Activated CD4-positive, alpha-beta T cell treated with anti-CD3 and anti-CD28 coated beads, Interleukin-2, Interleukin-6, amounts not matched to agents 100 ng/mL and 50 ng/mL, durations not matched to agents 16 hours and 8 hours (primary cell): ENCODE measurements at regions not wholly inside any gene's neighbourhood (a gene's known extent, or its start where the extent isn't known, plus 50 kb on each side); places are given as distances from the start of the nearest gene placed in this dataset.
"Not testable (repeated sequence)": the region's sequence is repeated elsewhere in the genome, so short reads cannot be mapped to it uniquely, and the experiment has no call there.

Source experiments
- DNase-seq: peaks from one replicate; pipeline ENCODE4 v3.0.0-alpha.2; 2020

DNA sequence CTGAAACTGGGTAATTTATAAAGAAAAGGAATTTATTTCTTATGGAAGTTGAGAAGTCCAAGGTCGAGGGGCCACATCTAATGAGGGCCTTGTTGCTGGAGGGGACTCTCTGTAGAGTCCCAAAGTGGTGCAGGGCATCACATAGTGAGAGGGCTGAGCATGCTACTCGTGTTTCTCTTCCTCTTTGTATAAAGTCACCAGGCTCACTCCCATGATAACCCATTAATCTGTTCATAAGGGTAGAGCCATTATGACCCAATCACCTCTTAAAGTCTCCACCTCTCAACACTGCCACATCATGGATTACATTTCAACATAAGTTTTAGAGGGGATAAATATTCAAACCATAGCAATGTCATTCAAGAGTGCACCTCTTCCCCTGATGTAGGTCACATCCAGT lies 79.1 kb upstream of the ATP2B1 start:
- no peak for DNase-seq

DNA sequence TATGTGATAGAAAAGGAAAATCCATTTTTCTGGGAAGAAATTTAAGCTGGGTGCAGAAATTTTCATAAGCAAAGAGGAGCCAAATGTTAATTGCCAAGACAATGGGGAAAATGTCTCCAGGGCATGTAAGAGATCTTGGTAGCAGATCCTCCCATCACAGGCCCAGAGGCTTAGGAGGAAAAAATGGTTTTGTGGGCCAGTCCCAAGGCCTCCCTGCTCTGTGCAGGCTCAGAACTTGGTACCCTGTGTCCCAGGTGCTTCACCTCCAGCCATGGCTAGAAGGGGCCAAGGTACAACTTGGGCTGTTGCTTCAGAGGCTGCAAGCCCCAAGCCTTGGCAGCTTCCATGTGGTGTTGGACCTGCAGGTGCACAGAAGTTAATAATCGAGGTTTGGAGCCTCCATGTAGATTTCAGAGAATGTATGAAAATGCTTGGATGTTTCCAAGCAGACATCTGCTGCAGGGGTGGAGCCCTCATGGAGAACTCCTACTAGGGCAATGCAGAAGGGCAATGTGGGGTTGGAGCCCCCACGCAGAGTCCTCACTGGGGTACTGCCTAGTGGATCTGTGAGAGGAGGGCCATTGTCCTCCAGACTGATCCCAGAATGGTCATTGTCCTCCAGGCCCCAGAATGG lies 77.7 kb upstream of the ATP2B1 start:
- DNase-seq: no peak

DNA sequence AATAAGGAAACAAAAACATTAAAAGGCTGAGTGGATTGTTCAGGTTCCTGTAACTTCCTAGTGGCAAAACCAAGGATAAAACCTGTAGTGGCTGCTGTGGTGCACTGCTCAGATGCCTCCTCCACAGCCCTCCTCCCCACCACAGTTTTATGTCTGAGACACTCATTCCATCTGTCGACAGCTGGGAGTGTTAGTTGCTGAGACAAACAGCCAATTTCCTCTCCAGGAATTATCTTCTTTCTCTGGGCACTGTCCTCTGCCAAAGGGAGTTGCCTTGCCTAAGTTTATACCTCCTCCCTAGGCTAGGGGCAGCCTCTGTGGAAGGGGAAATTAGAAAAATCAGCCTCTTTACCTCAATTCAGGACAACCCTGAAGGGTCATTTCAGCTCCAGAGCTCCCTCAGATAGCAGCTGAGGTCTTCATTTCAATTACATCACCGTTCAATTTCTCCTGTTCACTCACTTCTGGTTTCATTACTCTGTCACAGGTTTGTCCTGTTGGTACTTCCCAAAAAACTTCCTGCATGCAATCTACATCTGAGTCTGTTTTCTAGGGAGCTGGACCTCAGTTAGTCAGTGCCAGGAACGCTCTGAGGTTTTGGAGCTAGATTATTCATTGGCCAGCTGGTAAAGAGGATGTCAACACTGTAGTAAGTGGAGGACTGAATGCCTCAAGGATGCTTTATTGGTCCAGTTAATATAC lies 74.9 kb upstream of the ATP2B1 start:
- no peak for DNase-seq

DNA sequence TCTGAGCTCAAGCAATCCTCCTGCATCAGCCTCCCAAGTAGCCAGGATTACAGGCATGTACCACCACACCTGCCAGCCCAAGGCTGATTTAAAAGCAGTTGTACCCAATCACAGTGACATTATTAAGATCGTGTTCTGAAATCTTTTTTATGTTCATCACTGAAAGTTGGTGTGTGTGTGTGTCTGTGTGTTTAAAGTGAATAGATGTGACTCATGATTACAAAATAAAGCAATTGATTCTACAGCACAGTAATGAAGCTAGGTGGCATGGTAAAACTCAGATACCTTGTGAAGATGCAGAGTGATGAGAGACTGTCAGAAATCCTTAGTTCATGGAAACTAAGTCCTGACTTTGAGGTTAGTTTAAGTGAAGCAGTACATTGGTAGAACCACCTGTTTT lies 74.2 kb upstream of the ATP2B1 start:
- DNase-seq: no peak

DNA sequence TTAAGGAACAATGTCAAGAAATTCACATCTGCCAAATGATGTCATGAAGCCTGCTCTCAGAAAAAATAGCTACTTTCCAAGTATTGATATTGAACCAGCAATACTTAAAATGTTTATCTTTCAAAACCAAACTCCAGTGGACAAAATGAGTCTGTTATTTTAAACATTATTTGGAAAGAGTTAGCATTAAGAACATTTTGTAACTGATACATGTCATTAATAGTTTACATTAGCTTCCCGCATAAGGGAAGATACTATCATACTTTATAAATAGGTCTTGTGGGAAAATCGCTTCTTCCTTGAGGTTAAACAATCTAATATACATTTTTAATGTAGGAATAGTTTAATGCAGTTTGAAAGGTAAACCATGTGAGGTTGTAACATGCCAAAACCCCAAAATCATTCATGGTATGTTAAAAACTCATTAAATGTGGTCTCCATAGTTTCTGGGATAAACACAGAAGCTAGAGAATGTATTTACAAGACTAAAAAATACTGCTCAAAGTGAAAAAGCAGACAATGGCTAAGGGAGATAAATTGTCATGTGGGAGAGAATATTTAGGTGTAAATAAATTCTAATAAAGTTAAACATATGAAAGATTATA lies 73.4 kb upstream of the ATP2B1 start:
- no peak for DNase-seq

DNA sequence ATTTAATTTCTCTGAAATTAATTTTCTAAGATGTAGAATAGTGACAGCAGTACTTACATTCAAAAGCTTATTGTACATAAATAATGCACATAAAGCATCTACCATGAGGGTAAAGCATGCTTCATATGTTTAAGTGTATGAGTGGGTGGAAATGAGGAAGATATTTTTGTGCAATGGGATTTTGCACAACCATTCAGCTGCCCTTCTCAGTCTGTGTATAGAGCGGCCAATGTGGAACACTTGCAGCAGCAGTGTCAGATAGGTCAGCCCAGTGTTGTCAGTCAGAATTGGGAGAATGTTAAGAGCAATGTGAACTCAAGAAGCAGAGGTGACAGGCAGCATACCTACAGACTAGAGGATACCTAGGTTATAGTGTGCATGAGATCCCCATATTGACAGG lies 72.5 kb upstream of the ATP2B1 start:
- no peak for DNase-seq

DNA sequence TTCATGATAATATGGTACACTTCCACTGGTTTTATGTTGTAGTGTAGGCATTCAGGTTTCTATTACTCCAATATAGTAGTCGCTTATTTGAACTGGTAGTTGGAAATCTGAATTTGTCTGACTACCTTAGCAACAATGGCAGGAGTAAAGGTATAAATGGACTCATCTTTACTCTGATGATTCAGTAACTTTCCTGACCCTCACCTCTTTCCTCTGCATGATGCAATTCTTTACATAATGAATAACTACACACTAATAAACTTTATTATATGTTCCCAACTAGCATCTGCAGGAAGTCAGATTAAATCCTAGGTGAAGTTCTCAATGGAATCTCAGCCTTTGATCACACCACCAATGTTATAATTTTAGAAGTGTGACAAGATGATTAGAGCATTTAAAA lies 70.5 kb upstream of the ATP2B1 start:
- no peak for DNase-seq

DNA sequence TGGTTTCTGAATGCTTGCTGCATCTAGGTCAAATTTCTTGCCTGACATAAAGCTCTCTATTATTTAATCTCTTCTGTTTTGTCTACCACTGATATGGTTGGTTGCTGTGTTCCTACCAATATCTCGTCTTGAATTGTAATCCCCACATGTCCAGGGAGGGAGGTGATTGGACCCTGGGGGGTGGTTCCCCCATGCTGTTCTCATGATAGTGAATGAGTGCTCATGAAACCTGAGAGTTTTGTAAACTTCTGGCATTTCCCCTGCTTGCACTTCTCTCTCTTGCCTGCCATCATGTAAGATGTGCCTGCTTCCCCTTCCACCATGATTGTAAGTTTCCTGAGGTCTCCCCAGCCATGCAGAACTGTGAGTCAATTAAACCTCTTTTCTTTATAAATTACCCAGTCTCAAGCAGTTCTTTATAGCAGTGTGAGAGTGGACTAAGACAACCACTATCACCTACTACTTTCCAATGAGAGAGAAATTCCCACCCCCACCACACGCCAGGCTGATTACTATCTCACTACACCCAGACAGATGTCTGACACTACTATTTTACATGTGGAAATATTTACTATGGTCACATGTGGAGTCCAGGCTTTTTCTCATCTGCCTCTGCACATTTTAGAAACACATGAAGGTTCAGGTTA lies 69.2 kb upstream of the ATP2B1 start:
- DNase-seq: no peak

DNA sequence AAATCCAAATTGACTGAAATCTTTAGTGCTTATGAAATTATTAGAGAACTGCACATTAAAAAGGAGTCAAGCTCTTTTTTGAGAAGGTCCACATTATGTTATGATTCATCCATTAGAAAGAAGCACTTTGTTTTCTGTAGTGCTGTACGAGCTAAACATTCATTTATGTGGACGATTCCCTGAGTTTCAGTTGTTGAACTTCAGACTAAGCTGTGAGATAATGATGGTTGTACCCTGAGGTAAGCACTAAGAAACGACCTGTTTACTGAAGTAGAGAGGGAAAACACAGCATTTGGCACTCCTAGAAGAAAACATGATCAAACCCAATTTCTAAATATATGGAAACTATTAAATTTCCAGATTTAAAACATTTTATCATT lies 67.3 kb upstream of the ATP2B1 start:
- no peak for DNase-seq

DNA sequence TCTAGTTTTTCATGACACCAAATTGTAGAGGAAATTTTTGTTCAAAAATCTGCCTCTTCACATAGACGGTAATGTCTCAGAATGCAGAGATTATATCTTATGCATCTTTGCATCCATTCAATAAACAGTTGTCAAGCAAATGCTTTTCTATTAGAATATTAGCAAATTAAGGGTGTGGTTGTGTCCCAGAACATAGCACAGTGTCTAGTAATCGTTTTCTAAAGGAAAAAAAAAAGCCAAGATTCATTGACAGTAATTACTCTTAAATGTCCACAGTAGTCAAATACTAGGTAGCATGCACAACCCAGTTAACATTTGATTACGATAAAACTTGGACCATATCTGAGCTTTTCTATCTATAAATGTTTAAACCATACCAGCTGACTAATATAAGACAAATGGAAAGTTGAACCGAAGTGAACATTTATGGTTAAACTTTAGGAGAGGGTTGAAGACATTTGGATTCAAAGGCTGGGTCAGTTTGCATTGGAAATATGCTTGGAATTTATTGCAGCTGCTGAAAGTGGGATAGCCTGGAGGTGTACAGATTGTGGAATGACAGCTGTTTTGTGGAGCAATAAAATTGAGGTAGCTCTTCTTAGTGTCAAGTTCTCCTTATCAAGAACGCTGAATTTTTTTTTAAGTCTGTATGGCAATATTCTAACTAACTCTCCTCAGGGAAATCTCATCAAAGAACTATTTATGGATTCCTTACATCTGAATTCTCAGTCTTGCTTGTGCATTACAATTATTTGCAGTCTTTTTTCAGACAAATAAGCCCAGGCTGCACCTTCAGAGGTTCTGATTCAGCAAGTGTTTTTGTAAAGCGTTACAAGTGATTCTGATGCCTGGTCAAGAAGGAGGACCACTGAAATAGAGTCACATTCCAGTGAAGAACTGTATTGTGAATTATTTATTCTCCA lies 66.7 kb upstream of the ATP2B1 start:
- no peak for DNase-seq

DNA sequence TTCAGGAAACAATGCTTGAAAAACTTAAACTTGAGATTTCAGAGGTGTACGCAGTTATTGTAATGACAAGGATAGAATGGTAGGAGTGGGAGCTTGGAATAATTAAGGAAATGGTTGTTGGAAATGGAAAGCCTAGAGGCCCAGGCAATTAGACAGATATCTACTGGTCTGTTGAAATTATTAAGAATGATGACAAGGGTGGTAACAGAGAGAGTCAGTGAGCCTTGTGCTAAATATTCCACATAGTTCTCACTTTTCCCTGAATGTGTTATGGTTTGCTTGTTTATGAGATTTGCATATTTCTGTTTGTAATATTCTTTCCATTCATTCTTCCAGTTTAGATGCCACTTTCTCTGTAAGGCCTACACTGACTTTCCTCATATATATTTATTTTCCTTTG lies 66.0 kb upstream of the ATP2B1 start:
- DNase-seq: no peak

DNA sequence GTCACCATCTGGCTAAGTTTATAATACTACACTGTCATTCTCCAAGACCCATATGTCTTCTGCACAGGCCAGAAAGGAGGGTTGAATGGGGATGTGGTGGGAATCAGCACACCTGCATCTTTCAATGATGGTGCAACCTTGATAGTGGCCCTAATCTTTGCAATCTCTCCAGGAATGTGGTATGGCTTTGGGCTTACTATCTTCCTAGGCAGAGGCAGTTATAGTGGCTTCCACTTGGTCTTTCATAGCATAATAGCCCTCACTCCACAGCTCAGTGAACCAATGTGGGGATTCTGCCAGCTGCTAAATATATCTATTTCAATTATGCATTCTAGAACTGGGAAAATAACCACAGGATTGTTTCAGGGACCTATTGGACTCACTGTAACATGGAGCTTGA lies 61.8 kb upstream of the ATP2B1 start:
- no peak for DNase-seq

DNA sequence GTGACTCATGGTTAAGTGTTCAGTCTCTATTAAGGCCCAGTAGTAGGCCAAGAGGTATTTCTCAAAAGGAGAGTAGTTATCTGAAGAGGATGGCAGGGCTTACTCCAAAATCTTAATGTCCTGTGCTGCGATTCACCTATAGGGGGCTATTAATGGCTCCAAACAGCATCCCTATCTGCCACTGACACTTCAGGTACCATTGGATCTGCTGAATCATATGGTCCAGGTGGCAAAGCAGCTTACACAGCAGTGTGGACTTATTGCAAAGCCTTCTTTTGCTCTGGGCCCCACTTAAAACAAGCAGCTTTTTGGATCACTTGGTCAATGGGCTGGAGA lies 60.8 kb upstream of the ATP2B1 start:
- DNase-seq: no peak

DNA sequence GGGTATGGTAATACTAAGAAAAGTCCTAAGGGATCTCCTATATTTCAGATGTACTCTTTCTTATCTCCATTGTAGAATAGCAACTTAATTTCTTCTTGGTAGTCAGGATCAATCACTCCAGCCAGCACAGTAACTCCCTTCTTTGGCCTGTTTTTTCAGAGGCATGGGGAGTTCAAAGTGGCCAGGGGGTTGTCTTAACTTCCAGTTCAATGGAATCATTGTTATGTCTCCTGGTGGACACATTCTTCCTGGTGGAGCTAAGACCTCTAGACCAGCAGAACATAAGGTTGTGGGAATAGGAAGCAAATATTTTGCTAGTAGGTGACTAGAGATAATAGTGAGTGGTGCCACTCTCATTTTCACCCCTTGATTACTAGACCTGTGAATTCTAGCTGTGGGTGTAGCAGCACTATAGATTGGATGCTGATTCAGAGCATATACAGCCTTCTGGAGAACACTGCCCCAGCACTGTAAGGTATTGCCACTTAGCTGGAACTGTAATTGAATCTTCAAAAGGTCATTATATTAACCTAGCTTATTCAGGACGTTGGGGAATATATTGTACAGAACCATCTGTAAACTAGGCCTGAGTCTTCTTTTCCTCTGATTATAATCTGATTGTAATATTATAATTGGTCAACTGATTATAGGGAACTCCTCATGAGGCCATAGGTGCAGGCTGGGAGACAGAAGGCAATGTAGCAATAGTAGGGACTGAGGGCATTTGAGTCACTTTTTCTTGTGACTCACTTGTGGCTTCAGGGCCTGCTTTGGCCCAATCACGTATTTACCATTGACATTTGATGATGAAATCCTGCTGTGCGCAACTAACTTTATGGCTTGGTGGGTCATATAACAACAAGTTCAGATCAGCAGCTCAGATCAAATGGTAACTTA lies 60.2 kb upstream of the ATP2B1 start:
- peak; percentile 72 for DNase-seq

DNA sequence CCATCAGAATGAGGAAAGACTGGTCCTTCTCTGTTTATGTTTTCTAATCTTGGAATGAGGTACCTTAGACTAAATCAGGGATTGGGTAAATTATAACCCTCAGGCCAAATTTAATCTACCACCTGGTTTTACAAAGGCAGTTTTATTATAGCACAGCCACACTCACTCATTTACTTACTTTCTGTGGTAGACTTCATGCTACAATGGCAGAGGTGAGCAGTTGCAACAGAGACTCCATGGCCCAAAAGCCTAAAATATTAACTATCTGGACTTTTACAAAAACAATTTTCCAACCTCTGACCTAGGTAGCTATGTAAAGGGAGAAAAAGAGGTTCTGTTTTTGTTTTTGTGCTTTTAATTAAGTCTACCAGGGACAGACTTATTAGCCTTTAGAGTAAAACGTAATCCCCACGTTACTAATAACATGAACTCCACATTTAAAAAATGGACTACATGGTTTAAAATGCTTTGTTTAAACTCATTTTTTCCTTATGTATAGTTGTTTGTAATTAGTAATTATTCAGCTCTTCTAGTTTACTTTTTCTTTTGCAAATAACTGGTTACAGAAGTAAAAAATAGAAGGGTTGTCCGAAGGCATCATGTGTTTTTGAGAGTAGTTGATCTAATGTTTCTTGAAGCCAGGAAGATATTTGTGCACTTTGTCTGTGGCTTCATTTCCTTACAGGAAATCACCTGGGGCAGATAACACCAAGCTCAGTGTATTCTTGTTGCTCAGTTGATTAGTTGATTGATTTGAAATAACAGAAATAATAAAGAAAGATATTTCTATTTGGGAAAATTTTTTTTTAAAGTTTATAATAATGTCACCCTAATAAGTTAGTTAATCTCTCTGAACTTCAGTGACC lies 57.6 kb upstream of the ATP2B1 start:
- DNase-seq: no peak

DNA sequence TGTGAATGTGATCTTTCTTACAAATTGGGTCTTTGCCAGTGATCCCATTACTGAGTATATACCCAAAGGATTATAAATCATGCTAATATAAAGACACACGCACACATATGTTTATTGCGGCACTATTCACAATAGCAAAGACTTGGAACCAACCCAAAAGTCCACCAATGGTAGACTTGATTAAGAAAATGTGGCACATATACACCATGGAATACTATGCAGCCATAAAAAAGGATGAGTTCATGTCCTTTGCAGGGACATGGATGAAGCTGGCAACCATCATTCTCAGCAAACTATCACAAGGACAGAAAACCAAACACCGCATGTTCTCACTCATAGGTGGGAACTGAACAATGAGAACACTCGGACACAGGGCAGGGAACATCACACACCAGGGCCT lies 55.5 kb upstream of the ATP2B1 start:
- DNase-seq: not testable (repeated sequence)

DNA sequence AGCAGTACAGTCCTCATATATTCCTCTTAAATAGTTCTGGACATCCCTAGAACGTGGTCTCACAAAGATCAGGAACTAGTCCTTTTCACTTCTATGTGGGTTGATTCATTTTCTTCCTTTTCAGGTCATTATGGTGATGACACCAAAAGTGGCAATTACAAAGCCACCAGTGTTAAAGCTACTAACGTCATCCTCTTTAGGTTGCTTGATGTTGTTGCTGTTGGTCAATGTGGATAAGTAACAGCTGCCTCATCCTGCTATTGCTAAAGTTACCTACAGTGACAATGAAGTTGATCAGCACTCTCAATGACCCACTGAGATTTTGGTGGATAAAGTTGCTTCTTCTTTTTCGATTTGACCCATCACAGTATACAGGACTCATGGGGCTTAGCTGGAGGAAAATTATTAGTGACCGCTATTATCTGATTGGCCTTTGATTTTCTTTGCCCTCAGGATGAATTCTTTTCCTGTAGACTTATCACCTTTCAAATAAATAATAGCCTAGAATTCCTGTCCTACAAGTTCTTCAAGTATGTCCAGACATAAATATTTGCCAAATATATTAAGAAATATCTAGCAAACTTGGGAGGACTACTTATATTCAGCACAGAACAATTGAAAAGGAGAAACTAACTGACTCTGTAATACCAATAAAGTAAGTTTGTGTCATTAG lies 54.0 kb upstream of the ATP2B1 start:
- no peak for DNase-seq

DNA sequence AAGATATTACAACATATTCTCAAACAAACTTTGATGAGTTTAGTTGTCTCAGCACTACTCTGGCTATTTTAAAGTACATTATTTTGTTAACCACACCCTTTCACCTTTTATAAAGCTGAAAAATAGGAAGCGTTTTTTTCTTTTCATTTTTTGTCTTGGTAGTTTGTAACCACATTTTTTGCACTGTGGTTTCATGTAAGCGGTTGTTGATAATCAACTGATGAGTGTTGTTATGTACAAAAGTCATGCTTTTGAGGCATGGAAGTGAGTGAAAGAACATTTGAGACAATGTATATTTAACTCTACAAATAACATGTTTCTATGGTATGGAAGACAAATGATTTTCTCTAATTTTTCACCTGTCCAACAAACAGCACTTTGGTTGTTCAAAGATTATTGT lies 52.1 kb upstream of the ATP2B1 start:
- peak; percentile 26 for DNase-seq
